BE2C (cell line): ENCODE measurements at regions not wholly inside any gene's neighbourhood (a gene's known extent, or its start where the extent isn't known, plus 50 kb on each side); places are given as distances from the start of the nearest gene placed in this dataset.
"Not testable (repeated sequence)": the region's sequence is repeated elsewhere in the genome, so short reads cannot be mapped to it uniquely, and the experiment has no call there.

Experiments
- DNase-seq: peaks from one replicate; pipeline ENCODE4 v3.0.0-alpha.2; 2020
- H3K27me3 ChIP-seq: fragments of 250-450 bp; sonication (Bioruptor Pico); 2 replicates; pipeline ENCODE4 v1.5.1; 2020; ENCODE audit warnings: mild to moderate bottlenecking
- H3K36me3 ChIP-seq: fragments of 250-450 bp; sonication (Bioruptor Pico); 2 replicates; pipeline ENCODE4 v1.5.1; 2020; ENCODE audit warnings: mild to moderate bottlenecking
- H3K4me1 ChIP-seq: fragments of 250-450 bp; sonication (Bioruptor Pico); 2 replicates; pipeline ENCODE4 v1.5.1; 2020
- H3K4me3 ChIP-seq: 2 replicates; pipeline ENCODE4 v1.5.1; 2011; ENCODE audit warnings: low read depth, low read length
- H3K9me3 ChIP-seq: fragments of 250-450 bp; sonication (Bioruptor Pico); 2 replicates; pipeline ENCODE4 v1.5.1; 2020
- CTCF ChIP-seq: IDR thresholded peaks from 2 replicates; pipeline ENCODE4 v1.5.1; 2012; ENCODE audit warnings: mild to moderate bottlenecking, low read depth, low read length

GRCh38 chr6:168804331-168804730, 363.3 kb downstream of the SMOC2 start:
- Histone ChIP-seq H3K4me1 (no peaks in the 10 kb centered on the region), H3K4me3 (no peak overlapping the region), H3K27me3 (no peaks in the 10 kb centered on the region), H3K9me3 (no peaks in the 10 kb centered on the region), H3K36me3 (no peaks in the 10 kb centered on the region)
- no peak for TF ChIP-seq CTCF
- no peak for DNase-seq

- no peaks in the 10 kb centered on the region for H3K27me3 ChIP-seq
These were observed 362.9 kb downstream of the SMOC2 start for GRCh38 chr6:168803874-168804273.

GRCh38 chr6:168799067-168799466, 358.1 kb downstream of the SMOC2 start:
- no peaks in the 10 kb centered on the region for H3K4me1 ChIP-seq
- no peaks in the 10 kb centered on the region for H3K27me3 ChIP-seq
- H3K9me3 ChIP-seq = no peaks in the 10 kb centered on the region
- no peak overlapping the region for H3K4me3 ChIP-seq
- no peak for TF ChIP-seq CTCF
- no peaks in the 10 kb centered on the region for H3K36me3 ChIP-seq
- DNase-seq = no peak

More at GRCh38 chr6:168803874-168804273, 362.9 kb downstream of the SMOC2 start:
- no peaks in the 10 kb centered on the region for H3K4me1 ChIP-seq
- no peak for DNase-seq
- TF ChIP-seq CTCF = no peak
- H3K9me3 ChIP-seq = no peaks in the 10 kb centered on the region
- H3K4me3 ChIP-seq = no peak overlapping the region
- no peaks in the 10 kb centered on the region for H3K36me3 ChIP-seq

GRCh38 chr6:168796106-168796505, 355.1 kb downstream of the SMOC2 start:
- H3K4me3 ChIP-seq = no peak overlapping the region
- no peaks in the 10 kb centered on the region for H3K27me3 ChIP-seq
- TF ChIP-seq CTCF = no peak
- H3K9me3 ChIP-seq = no peaks in the 10 kb centered on the region
- no peak for DNase-seq
- no peaks in the 10 kb centered on the region for H3K36me3 ChIP-seq
- no peaks in the 10 kb centered on the region for H3K4me1 ChIP-seq

- H3K4me3 ChIP-seq, H3K36me3 ChIP-seq, H3K9me3 ChIP-seq, H3K4me1 ChIP-seq, H3K27me3 ChIP-seq, DNase-seq: not testable (repeated sequence)
These were observed 354.6 kb downstream of the SMOC2 start for GRCh38 chr6:168795611-168796010.

GRCh38 chr6:168794491-168794890, 353.5 kb downstream of the SMOC2 start:
- Histone ChIP-seq H3K27me3 (no peaks in the 10 kb centered on the region), H3K9me3 (no peaks in the 10 kb centered on the region), H3K36me3 (no peaks in the 10 kb centered on the region), H3K4me3 (no peak overlapping the region), H3K4me1 (no peaks in the 10 kb centered on the region)
- TF ChIP-seq CTCF = no peak
- no peak for DNase-seq

GRCh38 chr6:168793649-168794048, 352.7 kb downstream of the SMOC2 start:
- no peaks in the 10 kb centered on the region for H3K36me3 ChIP-seq
- no peaks in the 10 kb centered on the region for H3K4me1 ChIP-seq
- TF ChIP-seq CTCF = no peak

More at GRCh38 chr6:168793649-168794048, 352.7 kb downstream of the SMOC2 start:
- no peaks in the 10 kb centered on the region for H3K9me3 ChIP-seq
- no peak for DNase-seq
- no peaks in the 10 kb centered on the region for H3K27me3 ChIP-seq
- H3K4me3 ChIP-seq = no peak overlapping the region
